NCI-H1436 (cell line): ENCODE measurements at regions not wholly inside any gene's neighbourhood (a gene's known extent, or its start where the extent isn't known, plus 50 kb on each side); places are given as distances from the start of the nearest gene placed in this dataset.

Experiments
- DNase-seq: peaks from one replicate; lab custom pipeline; 2025; lab: John Stamatoyannopoulos, UW

DNA sequence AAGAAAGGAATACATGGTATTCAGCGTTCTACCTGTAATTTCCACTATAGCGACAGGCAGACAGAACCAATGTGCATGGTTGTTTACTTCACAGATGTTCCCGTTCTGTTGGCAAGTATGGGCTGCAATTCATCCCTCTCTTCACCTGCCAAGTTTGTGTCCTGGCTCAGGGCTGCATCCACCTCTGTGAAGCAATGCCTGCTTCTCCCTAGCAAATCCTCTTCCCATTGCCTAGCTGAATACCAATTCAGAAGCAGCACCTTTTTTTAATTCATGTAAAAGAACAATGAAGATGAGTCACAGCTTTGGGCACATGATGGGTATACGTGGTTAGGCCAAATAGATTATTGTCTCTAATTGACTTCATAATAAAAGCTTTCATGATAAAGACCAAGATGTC lies 54.7 kb upstream of the LRATD1 start:
- DNase-seq, result no peak
